ENCODE measurements at regions not wholly inside any gene's neighbourhood (a gene's known extent, or its start where the extent isn't known, plus 50 kb on each side); places are given as distances from the start of the nearest gene placed in this dataset.

GRCh38 chr17:53721101-53721500 lies 101.6 kb upstream of the KIF2B start:
- ChIA-PET CTCF (interaction anchor here (0.6 to 2.3 kb wide), 3 partner anchors 19 to 1392 kb away, joined by 3 to 5 read pairs (median 3); no protein-coding TSS in a partner anchor), POLR2A (interaction anchor here (1.2 kb wide), 1 partner anchor 28 kb away, joined by 3 read pairs; no protein-coding TSS in a partner anchor)
- H3K27ac Mint-ChIP-seq (ENCODE audit: low read depth, unreplicated experiment), result no peak overlapping the region
- H3K9me3 Mint-ChIP-seq (ENCODE audit: unreplicated experiment), result no peaks in the 10 kb centered on the region
- no peak overlapping the region for H3K4me3 Mint-ChIP-seq (ENCODE audit: unreplicated experiment)
- no peaks in the 10 kb centered on the region for H3K36me3 Mint-ChIP-seq (ENCODE audit: insufficient read depth, unreplicated experiment)
- no peak for TF ChIP-seq CTCF (IDR thresholded peaks at IDR 0.05; ENCODE audit: unreplicated experiment)
- DNase-seq (ENCODE audit: unreplicated experiment), result no peak
- peaks cover 15% of the 10 kb centered on the region for H3K4me1 Mint-ChIP-seq (ENCODE audit: insufficient read depth, unreplicated experiment)
- BruUV-seq (replicated peaks), result no TSS peak
- intact Hi-C loops (cut with micrococcal nuclease), result no loop called here
- no peaks in the 10 kb centered on the region for H3K27me3 Mint-ChIP-seq (ENCODE audit: insufficient read depth, unreplicated experiment)

GRCh38 chr17:53719229-53719628 lies 103.5 kb upstream of the KIF2B start:
- no peak for TF ChIP-seq CTCF (IDR thresholded peaks at IDR 0.05; ENCODE audit: unreplicated experiment)
- H3K9me3 Mint-ChIP-seq (ENCODE audit: unreplicated experiment), result no peaks in the 10 kb centered on the region
- no TSS peak for BruUV-seq (replicated peaks)
- CTCF ChIA-PET, result interaction anchor here (0.6 kb wide), 1 partner anchor 215 kb away, joined by 3 read pairs; no protein-coding TSS in a partner anchor
- no peaks in the 10 kb centered on the region for H3K27me3 Mint-ChIP-seq (ENCODE audit: insufficient read depth, unreplicated experiment)
- intact Hi-C loops (cut with micrococcal nuclease), result no loop called here
- peak; percentile 23 for DNase-seq (ENCODE audit: unreplicated experiment)
- no peaks in the 10 kb centered on the region for H3K36me3 Mint-ChIP-seq (ENCODE audit: insufficient read depth, unreplicated experiment)
- peaks cover 15% of the 10 kb centered on the region for H3K4me1 Mint-ChIP-seq (ENCODE audit: insufficient read depth, unreplicated experiment)
- H3K27ac Mint-ChIP-seq (ENCODE audit: low read depth, unreplicated experiment), result peak overlapping the region; percentile 42
- H3K4me3 Mint-ChIP-seq (ENCODE audit: unreplicated experiment), result no peak overlapping the region
- POLR2A ChIA-PET, result interaction anchor here (0.6 kb wide), 1 partner anchor 206 kb away, joined by 3 read pairs; no protein-coding TSS in a partner anchor

- POLR2A ChIA-PET, result no interaction called here
These were observed 115.2 kb upstream of the KIF2B start for GRCh38 chr17:53707566-53707965.

GRCh38 chr17:53696286-53696685 lies 126.4 kb upstream of the KIF2B start:
- ChIA-PET CTCF (interaction anchor here (0.7 kb wide), 1 partner anchor 253 kb away, joined by 3 read pairs; no protein-coding TSS in a partner anchor), POLR2A (no interaction called here)
- no peaks in the 10 kb centered on the region for H3K9me3 Mint-ChIP-seq (ENCODE audit: unreplicated experiment)
- H3K27me3 Mint-ChIP-seq (ENCODE audit: insufficient read depth, unreplicated experiment), result no peaks in the 10 kb centered on the region
- BruUV-seq (replicated peaks), result no TSS peak
- H3K4me1 Mint-ChIP-seq (ENCODE audit: insufficient read depth, unreplicated experiment), result peaks cover 5% of the 10 kb centered on the region
- no peak overlapping the region for H3K4me3 Mint-ChIP-seq (ENCODE audit: unreplicated experiment)
- no peak for DNase-seq (ENCODE audit: unreplicated experiment)
- no peak for TF ChIP-seq CTCF (IDR thresholded peaks at IDR 0.05; ENCODE audit: unreplicated experiment)
- intact Hi-C loops (cut with micrococcal nuclease), result no loop called here
- H3K27ac Mint-ChIP-seq (ENCODE audit: low read depth, unreplicated experiment), result no peak overlapping the region
- no peaks in the 10 kb centered on the region for H3K36me3 Mint-ChIP-seq (ENCODE audit: insufficient read depth, unreplicated experiment)

More at GRCh38 chr17:53707566-53707965, 115.2 kb upstream of the KIF2B start:
- Mint-ChIP-seq H3K4me3 (ENCODE audit: unreplicated experiment) (no peak overlapping the region), H3K36me3 (ENCODE audit: insufficient read depth, unreplicated experiment) (peaks cover 6% of the 10 kb centered on the region), H3K27ac (ENCODE audit: low read depth, unreplicated experiment) (no peak overlapping the region), H3K4me1 (ENCODE audit: insufficient read depth, unreplicated experiment) (no peaks in the 10 kb centered on the region), H3K9me3 (ENCODE audit: unreplicated experiment) (peaks cover 17% of the 10 kb centered on the region), H3K27me3 (ENCODE audit: insufficient read depth, unreplicated experiment) (no peaks in the 10 kb centered on the region)
- BruUV-seq (replicated peaks), result no TSS peak
- DNase-seq (ENCODE audit: unreplicated experiment), result no peak
- no peak for TF ChIP-seq CTCF (IDR thresholded peaks at IDR 0.05; ENCODE audit: unreplicated experiment)
- CTCF ChIA-PET, result interaction anchor here (0.6 kb wide), 1 partner anchor 602 kb away, joined by 3 read pairs; no protein-coding TSS in a partner anchor
- intact Hi-C loops (cut with micrococcal nuclease), result no loop called here
